ENCODE measurements at regions not wholly inside any gene's neighbourhood (a gene's known extent, or its start where the extent isn't known, plus 50 kb on each side); places are given as distances from the start of the nearest gene placed in this dataset.

DNA sequence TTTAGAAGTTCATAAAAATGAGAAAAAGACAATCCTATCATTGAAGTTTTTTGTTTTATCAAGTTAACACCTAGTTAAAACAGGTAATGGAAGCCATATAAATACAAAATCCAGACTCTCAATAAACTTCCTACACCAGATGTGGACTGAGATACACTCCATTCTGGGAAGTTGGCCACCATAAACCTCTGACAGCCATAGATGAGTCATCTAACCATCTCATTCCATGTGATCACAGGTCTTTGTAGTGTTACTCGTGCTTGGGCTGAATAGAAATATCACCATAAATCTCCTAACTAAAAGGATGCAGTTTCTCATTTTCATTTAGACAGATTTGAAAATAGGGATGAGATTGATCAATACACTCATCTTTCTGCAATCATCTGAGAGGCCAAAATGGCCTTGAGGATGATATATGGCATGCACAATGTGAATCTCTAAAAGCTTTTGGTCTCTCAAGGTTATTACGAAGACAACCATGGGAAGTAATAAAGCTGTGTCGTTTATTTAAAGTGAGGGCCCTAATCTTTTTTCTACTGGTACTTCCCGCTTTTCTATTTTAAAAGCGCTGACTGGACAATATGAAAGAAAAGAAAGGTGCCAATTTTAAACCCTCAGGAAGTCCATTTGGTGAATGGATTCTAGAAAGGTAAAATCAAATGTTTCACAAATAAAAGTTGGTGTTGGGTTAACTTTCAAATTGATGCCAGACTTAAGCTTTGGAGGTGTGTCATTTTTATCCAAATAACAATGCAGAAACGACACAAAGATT, 155.5 kb downstream of the POLR2M start:
- TF ChIP-seq CTCF (IDR thresholded peaks at IDR 0.05; ENCODE audit: low read depth, low read length, missing input control) (no peak), YY1 (IDR thresholded peaks at IDR 0.05) (no peak), TAF1 (conservative IDR thresholded peaks at IDR 0.05) (no peak), HNF4G (IDR thresholded peaks at IDR 0.05) (no peak), JUND (IDR thresholded peaks at IDR 0.05) (no peak), REST (IDR thresholded peaks at IDR 0.05) (no peak)
- TF ChIP-seq, protein P1, sequence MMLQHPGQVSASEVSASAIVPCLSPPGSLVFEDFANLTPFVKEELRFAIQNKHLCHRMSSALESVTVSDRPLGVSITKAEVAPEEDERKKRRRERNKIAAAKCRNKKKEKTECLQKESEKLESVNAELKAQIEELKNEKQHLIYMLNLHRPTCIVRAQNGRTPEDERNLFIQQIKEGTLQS (IDR thresholded peaks at IDR 0.05) = no peak
- TF ChIP-seq, protein P2, sequence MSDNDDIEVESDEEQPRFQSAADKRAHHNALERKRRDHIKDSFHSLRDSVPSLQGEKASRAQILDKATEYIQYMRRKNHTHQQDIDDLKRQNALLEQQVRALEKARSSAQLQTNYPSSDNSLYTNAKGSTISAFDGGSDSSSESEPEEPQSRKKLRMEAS (IDR thresholded peaks at IDR 0.05) = no peak

Measured in liver (tissue), 3 donors.